SKM-1 (cell line): ENCODE measurements at regions not wholly inside any gene's neighbourhood (a gene's known extent, or its start where the extent isn't known, plus 50 kb on each side); places are given as distances from the start of the nearest gene placed in this dataset.
"Not testable (repeated sequence)": the region's sequence is repeated elsewhere in the genome, so short reads cannot be mapped to it uniquely, and the experiment has no call there.

ENCODE experiments used
- DNase-seq: peaks from one replicate; lab custom pipeline; 2025; ENCODE audit not compliant: unreplicated experiment; lab: John Stamatoyannopoulos, UW

GRCh38 chrX:4179031-4179430 is 465.6 kb upstream of the PRKX start:
- DNase-seq: no peak

- no peak for DNase-seq
These were observed 461.8 kb upstream of the PRKX start for GRCh38 chrX:4175221-4175620.

GRCh38 chrX:4173743-4174142 is 460.3 kb upstream of the PRKX start:
- no peak for DNase-seq

- no peak for DNase-seq
These were observed 438.3 kb upstream of the PRKX start for GRCh38 chrX:4151798-4152197.

GRCh38 chrX:4150259-4150658 is 436.8 kb upstream of the PRKX start:
- no peak for DNase-seq

- no peak for DNase-seq
These were observed 416.2 kb upstream of the PRKX start for GRCh38 chrX:4129626-4130025.

GRCh38 chrX:4118666-4119530 is 405.4 kb upstream of the PRKX start:
- no peak for DNase-seq

GRCh38 chrX:4110964-4111363 is 397.5 kb upstream of the PRKX start:
- no peak for DNase-seq

- DNase-seq: no peak
These were observed 381.5 kb upstream of the PRKX start for GRCh38 chrX:4094926-4095325.

GRCh38 chrX:4091046-4091760 is 377.8 kb upstream of the PRKX start:
- no peak for DNase-seq

- no peak for DNase-seq
These were observed 346.4 kb upstream of the PRKX start for GRCh38 chrX:4059893-4060292.

GRCh38 chrX:4043951-4044350 is 330.5 kb upstream of the PRKX start:
- DNase-seq: no peak

- no peak for DNase-seq
These were observed 322.4 kb upstream of the PRKX start for GRCh38 chrX:4035874-4036273.

- DNase-seq: no peak
These were observed 314.7 kb upstream of the PRKX start for GRCh38 chrX:4028151-4028550.

- no peak for DNase-seq
These were observed 291.8 kb upstream of the PRKX start for GRCh38 chrX:4005281-4005680.

- DNase-seq: no peak
These were observed 291.4 kb upstream of the PRKX start for GRCh38 chrX:4004822-4005221.

GRCh38 chrX:3994315-3994714 is 280.9 kb upstream of the PRKX start:
- DNase-seq: no peak

- DNase-seq: no peak
These were observed 277.1 kb upstream of the PRKX start for GRCh38 chrX:3990569-3990968.

- not testable (repeated sequence) for DNase-seq
These were observed 258.8 kb upstream of the PRKX start for GRCh38 chrX:3972104-3972858.

- DNase-seq: no peak
These were observed 255.3 kb upstream of the PRKX start for GRCh38 chrX:3968749-3969148.

- no peak for DNase-seq
These were observed 250.5 kb upstream of the PRKX start for GRCh38 chrX:3963980-3964379.
